ENCODE measurements at regions not wholly inside any gene's neighbourhood (a gene's known extent, or its start where the extent isn't known, plus 50 kb on each side); places are given as distances from the start of the nearest gene placed in this dataset.

DNA sequence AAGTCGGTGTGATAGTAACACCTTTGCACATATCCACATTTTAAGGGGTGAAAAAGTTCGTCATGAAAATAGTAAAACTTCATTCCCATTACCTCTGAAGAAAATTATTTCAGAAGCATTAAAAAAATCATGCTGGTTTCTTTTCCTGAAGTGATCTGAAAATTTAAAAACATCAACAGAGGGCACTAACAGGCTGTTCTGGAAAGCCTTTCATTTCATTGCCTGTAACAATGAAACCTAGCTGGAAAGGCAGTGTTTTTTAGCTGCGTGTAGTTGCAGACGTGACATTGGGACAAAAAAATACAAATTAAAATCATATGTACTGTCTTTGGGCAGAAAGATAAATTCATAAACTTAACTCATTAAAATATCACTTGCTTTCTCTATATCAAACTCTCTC is 993.8 kb downstream of the GBE1 start:
- H3K9me3 ChIP-seq (replicated peaks; ENCODE audit: control insufficient read depth, insufficient read depth, low read depth, low read length), result no peaks in the 10 kb centered on the region
- BruUV-seq (replicated peaks), result no TSS peak
- peak; percentile 30; the same call in 1 of the 3 replicates for ATAC-seq
- DNase-seq (ENCODE audit: extremely low read depth in 1 of 4, low spot score in 3 of 4), result peak in 1 of 4 experiments; percentile 11
- H2AFZ ChIP-seq (ENCODE audit: low read depth, low read length), result no peak overlapping the region
- no peaks in the 10 kb centered on the region for H3K27me3 ChIP-seq (ENCODE audit: control insufficient read depth in 2 of 2, insufficient read depth in 2 of 2, low read length in 2 of 2)
- peak overlapping the region; percentile 50 for H3K4me3 ChIP-seq
- peak overlapping the region; percentile 36; the same call in 1 of the 2 replicates for H3K4me2 ChIP-seq (ENCODE audit: insufficient read depth, low read length)
- H3K9me1 ChIP-seq (ENCODE audit: control insufficient read depth, insufficient read depth, low read length), result no peaks in the 10 kb centered on the region
- H3K9ac ChIP-seq (ENCODE audit: insufficient read depth in 1 of 2, low read depth in 2 of 2, low read length in 2 of 2), result peak overlapping the region in 1 of 2 experiments; percentile 57; a peak in 2 of 4 replicates
- H3K27ac ChIP-seq (ENCODE audit: extremely low read depth, low read depth, low read length), result peak overlapping the region; percentile 10; the same call in 1 of the 3 replicates
- no peaks in the 10 kb centered on the region for H4K20me1 ChIP-seq (replicated peaks; ENCODE audit: control insufficient read depth, insufficient read depth, low read length)
- no peaks in the 10 kb centered on the region for H3K4me1 ChIP-seq (replicated peaks in 1 of 2; ENCODE audit: control insufficient read depth in 2 of 2, insufficient read depth in 2 of 2, low read length in 2 of 2)
- ChIA-PET POLR2A (no interaction called here), CTCF (ENCODE audit: low intra/inter-chr PET ratio) (no interaction called here)
- intact Hi-C loops (cut with micrococcal nuclease) (no loop called here), in situ Hi-C loops (cut with MboI) (no loop called here)
- H3K79me2 ChIP-seq (ENCODE audit: control insufficient read depth, insufficient read depth, low read length), result peaks cover 57% of the 10 kb centered on the region
- H3K36me3 ChIP-seq (ENCODE audit: control insufficient read depth, insufficient read depth, low read length), result no peaks in the 10 kb centered on the region
- TF ChIP-seq CTCF (IDR thresholded peaks at IDR 0.05 in 2 of 3, conservative IDR thresholded peaks at IDR 0.05 in 1 of 3; ENCODE audit: insufficient read depth in 2 of 3, low read depth in 1 of 3, low read length in 3 of 3) (peak in 1 of 3 experiments; percentile 26; a peak in 2 of 6 replicates), POLR2H (tag; IDR thresholded peaks at IDR 0.05; ENCODE audit: low read depth) (no peak), MTA1 (IDR thresholded peaks at IDR 0.05; ENCODE audit: borderline replicate concordance) (no peak)
- FAIRE-seq, result no peak
- 0% methylated on average over 4 of the region's 4 CpGs for WGBS (ENCODE audit: insufficient coverage, low coverage, missing lambda C conversion rate)

- in situ Hi-C loops (cut with MboI) (no loop called here), intact Hi-C loops (cut with micrococcal nuclease) (no loop called here)
- ATAC-seq (no peak), FAIRE-seq (no peak), DNase-seq (ENCODE audit: extremely low read depth in 1 of 4, low spot score in 3 of 4) (no peak)
- ChIA-PET POLR2A (no interaction called here), CTCF (ENCODE audit: low intra/inter-chr PET ratio) (no interaction called here)
- Histone ChIP-seq H3K9ac (ENCODE audit: insufficient read depth in 1 of 2, low read depth in 2 of 2, low read length in 2 of 2) (no peak overlapping the region), H2AFZ (ENCODE audit: low read depth, low read length) (no peak overlapping the region), H3K4me1 (replicated peaks in 1 of 2; ENCODE audit: control insufficient read depth in 2 of 2, insufficient read depth in 2 of 2, low read length in 2 of 2) (no peaks in the 10 kb centered on the region; a peak in 1 of 5 replicates), H3K36me3 (ENCODE audit: control insufficient read depth, insufficient read depth, low read length) (no peaks in the 10 kb centered on the region), H3K79me2 (ENCODE audit: control insufficient read depth, insufficient read depth, low read length) (no peaks in the 10 kb centered on the region), H3K9me3 (replicated peaks; ENCODE audit: control insufficient read depth, insufficient read depth, low read depth, low read length) (no peaks in the 10 kb centered on the region), H3K4me3 (no peak overlapping the region), H3K9me1 (ENCODE audit: control insufficient read depth, insufficient read depth, low read length) (no peaks in the 10 kb centered on the region), H3K27ac (ENCODE audit: extremely low read depth, low read depth, low read length) (no peak overlapping the region), H3K27me3 (ENCODE audit: control insufficient read depth in 2 of 2, insufficient read depth in 2 of 2, low read length in 2 of 2) (no peaks in the 10 kb centered on the region), H4K20me1 (replicated peaks; ENCODE audit: control insufficient read depth, insufficient read depth, low read length) (no peaks in the 10 kb centered on the region), H3K4me2 (ENCODE audit: insufficient read depth, low read length) (no peak overlapping the region)
- BruUV-seq (replicated peaks), result no TSS peak
- 32% methylated on average over 6 of the region's 8 CpGs for WGBS (ENCODE audit: insufficient coverage, low coverage, missing lambda C conversion rate)
- TF ChIP-seq CREB3L1 (IDR thresholded peaks at IDR 0.05; ENCODE audit: borderline replicate concordance, low read depth), result no peak
- TF ChIP-seq, protein P1, sequence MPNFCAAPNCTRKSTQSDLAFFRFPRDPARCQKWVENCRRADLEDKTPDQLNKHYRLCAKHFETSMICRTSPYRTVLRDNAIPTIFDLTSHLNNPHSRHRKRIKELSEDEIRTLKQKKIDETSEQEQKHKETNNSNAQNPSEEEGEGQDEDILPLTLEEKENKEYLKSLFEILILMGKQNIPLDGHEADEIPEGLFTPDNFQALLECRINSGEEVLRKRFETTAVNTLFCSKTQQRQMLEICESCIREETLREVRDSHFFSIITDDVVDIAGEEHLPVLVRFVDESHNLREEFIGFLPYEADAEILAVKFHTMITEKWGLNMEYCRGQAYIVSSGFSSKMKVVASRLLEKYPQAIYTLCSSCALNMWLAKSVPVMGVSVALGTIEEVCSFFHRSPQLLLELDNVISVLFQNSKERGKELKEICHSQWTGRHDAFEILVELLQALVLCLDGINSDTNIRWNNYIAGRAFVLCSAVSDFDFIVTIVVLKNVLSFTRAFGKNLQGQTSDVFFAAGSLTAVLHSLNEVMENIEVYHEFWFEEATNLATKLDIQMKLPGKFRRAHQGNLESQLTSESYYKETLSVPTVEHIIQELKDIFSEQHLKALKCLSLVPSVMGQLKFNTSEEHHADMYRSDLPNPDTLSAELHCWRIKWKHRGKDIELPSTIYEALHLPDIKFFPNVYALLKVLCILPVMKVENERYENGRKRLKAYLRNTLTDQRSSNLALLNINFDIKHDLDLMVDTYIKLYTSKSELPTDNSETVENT (CRISPR knock-in tag; IDR thresholded peaks at IDR 0.05), result no peak
- no peak for TF ChIP-seq SNIP1 (IDR thresholded peaks at IDR 0.05; ENCODE audit: low read depth)
- no peak for TF ChIP-seq MXI1 (IDR thresholded peaks at IDR 0.05; ENCODE audit: low read depth, low read length)
- TF ChIP-seq ZFP36 (IDR thresholded peaks at IDR 0.05; ENCODE audit: low read depth, low read length, partially characterized antibody), result no peak
- TF ChIP-seq ZNF507 (tag; conservative IDR thresholded peaks at IDR 0.05), result no peak
- TF ChIP-seq ARID2 (IDR thresholded peaks at IDR 0.05), result no peak
- TF ChIP-seq FOXK2 (conservative IDR thresholded peaks at IDR 0.05 in 1 of 2, IDR thresholded peaks at IDR 0.05 in 1 of 2; ENCODE audit: low read depth in 2 of 2), result no peak
Observed at GRCh38 chr3:80754969-80755368, 987.2 kb upstream of the ROBO1 start.

Measured in K562 (cell line).